ENCODE measurements at regions not wholly inside any gene's neighbourhood (a gene's known extent, or its start where the extent isn't known, plus 50 kb on each side); places are given as distances from the start of the nearest gene placed in this dataset.

GRCh38 chr9:103167530-103167929, 172.4 kb downstream of the CYLC2 start:
- Histone ChIP-seq H3K4me3 (ENCODE audit: low read depth, low read length) (no peak overlapping the region), H3K36me3 (ENCODE audit: control insufficient read depth, insufficient read depth, low read length) (no peaks in the 10 kb centered on the region), H3K4me1 (no peaks in the 10 kb centered on the region), H3K9me3 (peaks cover 4% of the 10 kb centered on the region; the same call in 1 of the 2 replicates), H3K27me3 (replicated peaks; ENCODE audit: control insufficient read depth, insufficient read depth, low read length) (no peaks in the 10 kb centered on the region)
- no peak for DNase-seq
- Mint-ChIP-seq H3K9me3 (ENCODE audit: unreplicated experiment) (peaks cover 13% of the 10 kb centered on the region), H3K4me3 (ENCODE audit: unreplicated experiment) (no peak overlapping the region), H3K27me3 (ENCODE audit: insufficient read depth, unreplicated experiment) (no peaks in the 10 kb centered on the region), H3K27ac (ENCODE audit: unreplicated experiment) (no peak overlapping the region), H3K4me1 (ENCODE audit: low read depth, unreplicated experiment) (no peaks in the 10 kb centered on the region), H3K36me3 (ENCODE audit: insufficient read depth, unreplicated experiment) (no peaks in the 10 kb centered on the region)
- ChIA-PET POLR2A (no interaction called here), CTCF (no interaction called here)
- no TSS peak for BruUV-seq (replicated peaks)
- intact Hi-C loops (cut with micrococcal nuclease; ENCODE audit: unreplicated experiment): no loop called here
- no peak for TF ChIP-seq CTCF (IDR thresholded peaks at IDR 0.05; ENCODE audit: insufficient read depth in 1 of 2, low read depth in 1 of 2, low read length in 1 of 2, severe bottlenecking in 1 of 2, unreplicated experiment in 1 of 2)

- Mint-ChIP-seq H3K4me3 (ENCODE audit: unreplicated experiment) (no peak overlapping the region), H3K36me3 (ENCODE audit: insufficient read depth, unreplicated experiment) (no peaks in the 10 kb centered on the region), H3K4me1 (ENCODE audit: low read depth, unreplicated experiment) (no peaks in the 10 kb centered on the region), H3K27me3 (ENCODE audit: insufficient read depth, unreplicated experiment) (no peaks in the 10 kb centered on the region), H3K9me3 (ENCODE audit: unreplicated experiment) (peaks cover 13% of the 10 kb centered on the region), H3K27ac (ENCODE audit: unreplicated experiment) (no peak overlapping the region)
- POLR2A ChIA-PET: no interaction called here
- H3K4me1 ChIP-seq: no peaks in the 10 kb centered on the region
- H3K27me3 ChIP-seq (replicated peaks; ENCODE audit: control insufficient read depth, insufficient read depth, low read length): no peaks in the 10 kb centered on the region
- TF ChIP-seq CTCF (IDR thresholded peaks at IDR 0.05; ENCODE audit: insufficient read depth in 1 of 2, low read depth in 1 of 2, low read length in 1 of 2, severe bottlenecking in 1 of 2, unreplicated experiment in 1 of 2): no peak
- no TSS peak for BruUV-seq (replicated peaks)
- peaks cover 4% of the 10 kb centered on the region; the same call in 1 of the 2 replicates for H3K9me3 ChIP-seq
- DNase-seq: no peak
- CTCF ChIA-PET: no interaction called here
- intact Hi-C loops (cut with micrococcal nuclease; ENCODE audit: unreplicated experiment): no loop called here
- H3K4me3 ChIP-seq (ENCODE audit: low read depth, low read length): no peak overlapping the region
- no peaks in the 10 kb centered on the region for H3K36me3 ChIP-seq (ENCODE audit: control insufficient read depth, insufficient read depth, low read length)
These were observed 173.1 kb downstream of the CYLC2 start for GRCh38 chr9:103168254-103168653.

- H3K4me3 ChIP-seq (ENCODE audit: low read depth, low read length): no peak overlapping the region
- H3K4me1 ChIP-seq: no peaks in the 10 kb centered on the region
- intact Hi-C loops (cut with micrococcal nuclease; ENCODE audit: unreplicated experiment): no loop called here
- ChIA-PET CTCF (no interaction called here), POLR2A (no interaction called here)
- no peak overlapping the region for H3K4me3 Mint-ChIP-seq (ENCODE audit: unreplicated experiment)
- no TSS peak for BruUV-seq (replicated peaks)
- no peak overlapping the region for H3K27ac Mint-ChIP-seq (ENCODE audit: unreplicated experiment)
- H3K36me3 Mint-ChIP-seq (ENCODE audit: insufficient read depth, unreplicated experiment): no peaks in the 10 kb centered on the region
- no peaks in the 10 kb centered on the region for H3K36me3 ChIP-seq (ENCODE audit: control insufficient read depth, insufficient read depth, low read length)
- H3K27me3 Mint-ChIP-seq (ENCODE audit: insufficient read depth, unreplicated experiment): no peaks in the 10 kb centered on the region
- no peak for TF ChIP-seq CTCF (IDR thresholded peaks at IDR 0.05; ENCODE audit: insufficient read depth in 1 of 2, low read depth in 1 of 2, low read length in 1 of 2, severe bottlenecking in 1 of 2, unreplicated experiment in 1 of 2)
- no peaks in the 10 kb centered on the region for H3K4me1 Mint-ChIP-seq (ENCODE audit: low read depth, unreplicated experiment)
- H3K9me3 ChIP-seq: peaks cover 4% of the 10 kb centered on the region; the same call in 1 of the 2 replicates
- peaks cover 13% of the 10 kb centered on the region for H3K9me3 Mint-ChIP-seq (ENCODE audit: unreplicated experiment)
- no peak for DNase-seq
- no peaks in the 10 kb centered on the region for H3K27me3 ChIP-seq (replicated peaks; ENCODE audit: control insufficient read depth, insufficient read depth, low read length)
These were observed 174.7 kb downstream of the CYLC2 start for GRCh38 chr9:103169798-103170197.

Data from Caco-2 (cell line).